PC-3 (cell line): ENCODE measurements at regions not wholly inside any gene's neighbourhood (a gene's known extent, or its start where the extent isn't known, plus 50 kb on each side); places are given as distances from the start of the nearest gene placed in this dataset.

Source experiments
- ATAC-seq: fragments of 200-7000 bp; cut with Tn5 transposase; 2 replicates; pipeline ENCODE4 v1.9.1; 2020; ENCODE audit warnings: mild to moderate bottlenecking, moderate library complexity
- BruUV-seq: library from RNA; stranded (reverse); fragments of 400-500 nt; replicated peaks from 2 replicates; lab custom pipeline; 2021; lab: Mats Ljungman, UMichigan
- CTCF ChIA-PET: fragments of 300-600 bp; sonication (Branson Sonifier 250); formaldehyde crosslinking; loops from one replicate; lab custom pipeline; 2022; ENCODE audit warnings: antibody characterized with exemption; lab: Charles Lee
- POLR2A ChIA-PET: fragments of 300-600 bp; sonication (Branson Sonifier 250); formaldehyde crosslinking; loops from one replicate; lab custom pipeline; 2022; ENCODE audit warnings: antibody characterized with exemption; ENCODE audit not compliant: unreplicated experiment; lab: Charles Lee
- DNase-seq: peaks from one replicate; pipeline ENCODE4 v3.0.0-alpha.2; 2015
- H2AFZ ChIP-seq: fragments of 300-600 bp; sonication (generic); 2 replicates; pipeline ENCODE4 v1.6.0; 2016; ENCODE audit warnings: antibody characterized with exemption, low read length
- H3F3A ChIP-seq: fragments of 300-600 bp; sonication (generic); one replicate; pipeline ENCODE4 v1.6.0; 2017; ENCODE audit warnings: antibody characterized with exemption, low read length, control low read depth, mild to moderate bottlenecking; ENCODE audit not compliant: unreplicated experiment
- H3K27ac ChIP-seq: fragments of 300-600 bp; sonication (generic); 2 replicates; pipeline ENCODE4 v1.5.1; 2016; ENCODE audit warnings: mild to moderate bottlenecking, low read length
- H3K27me3 ChIP-seq: fragments of 300-600 bp; sonication (generic); 2 replicates; pipeline ENCODE4 v1.6.1; 2016; ENCODE audit warnings: low read length, mixed read lengths
- H3K36me3 ChIP-seq: fragments of 300-600 bp; sonication (generic); 2 replicates; pipeline ENCODE4 v1.6.1; 2016; ENCODE audit warnings: low read depth, mixed run types, low read length, mixed read lengths
- H3K4me1 ChIP-seq: fragments of 300-600 bp; sonication (generic); 2 replicates; pipeline ENCODE4 v1.5.1; 2016; ENCODE audit warnings: low read length; ENCODE audit not compliant: insufficient read depth
- H3K4me2 ChIP-seq: fragments of 300-600 bp; sonication (generic); 2 replicates; pipeline ENCODE4 v1.6.0; 2016; ENCODE audit warnings: low read length
- H3K4me3 ChIP-seq: fragments of 300-600 bp; sonication (generic); 2 replicates; pipeline ENCODE4 v1.5.1; 2016; ENCODE audit warnings: mild to moderate bottlenecking, low read length, mixed read lengths
- H3K79me2 ChIP-seq: fragments of 300-600 bp; sonication (generic); 2 replicates; pipeline ENCODE4 v1.6.1; 2017; ENCODE audit warnings: low read length, mixed read lengths
- H3K9ac ChIP-seq: fragments of 300-600 bp; sonication (generic); 2 replicates; pipeline ENCODE4 v1.6.0; 2016; ENCODE audit warnings: mild to moderate bottlenecking, low read length
- H3K9me2 ChIP-seq: fragments of 300-600 bp; sonication (generic); replicated peaks from 2 replicates; pipeline ENCODE4 v1.6.1; 2016; ENCODE audit warnings: mixed run types, low read length, mixed read lengths
- H3K9me3 ChIP-seq: fragments of 300-600 bp; sonication (generic); 2 replicates; pipeline ENCODE4 v1.6.1; 2016; ENCODE audit warnings: low read length, mixed read lengths
- H4K20me1 ChIP-seq: fragments of 300-600 bp; sonication (generic); 2 replicates; pipeline ENCODE4 v1.6.1; 2016; ENCODE audit warnings: low read length, mixed read lengths
- EZH2 ChIP-seq: fragments of 300-600 bp; sonication (generic); IDR thresholded peaks from one replicate; pipeline ENCODE4 v1.6.1; 2017; ENCODE audit warnings: antibody characterized with exemption, mild to moderate bottlenecking, low read length; ENCODE audit not compliant: unreplicated experiment
- EZH2phosphoT487 ChIP-seq: fragments of 300-600 bp; sonication (generic); IDR thresholded peaks from 2 replicates; pipeline ENCODE4 v1.6.1; 2018; ENCODE audit warnings: mild to moderate bottlenecking, antibody characterized with exemption, low read length, borderline replicate concordance
- intact Hi-C: fragments of 100-400 bp; cut with micrococcal nuclease; formaldehyde crosslinking; loops from 2 replicates; pipeline ENCODE4 v1.9.0; 2023
- TF ChIP-seq, protein P1 (sequence below): fragments of 300-600 bp; sonication (generic); conservative IDR thresholded peaks from 2 replicates; pipeline ENCODE4 v1.5.1; 2017; ENCODE audit warnings: antibody characterized with exemption, low read depth, mild to moderate bottlenecking, low read length

DNA sequence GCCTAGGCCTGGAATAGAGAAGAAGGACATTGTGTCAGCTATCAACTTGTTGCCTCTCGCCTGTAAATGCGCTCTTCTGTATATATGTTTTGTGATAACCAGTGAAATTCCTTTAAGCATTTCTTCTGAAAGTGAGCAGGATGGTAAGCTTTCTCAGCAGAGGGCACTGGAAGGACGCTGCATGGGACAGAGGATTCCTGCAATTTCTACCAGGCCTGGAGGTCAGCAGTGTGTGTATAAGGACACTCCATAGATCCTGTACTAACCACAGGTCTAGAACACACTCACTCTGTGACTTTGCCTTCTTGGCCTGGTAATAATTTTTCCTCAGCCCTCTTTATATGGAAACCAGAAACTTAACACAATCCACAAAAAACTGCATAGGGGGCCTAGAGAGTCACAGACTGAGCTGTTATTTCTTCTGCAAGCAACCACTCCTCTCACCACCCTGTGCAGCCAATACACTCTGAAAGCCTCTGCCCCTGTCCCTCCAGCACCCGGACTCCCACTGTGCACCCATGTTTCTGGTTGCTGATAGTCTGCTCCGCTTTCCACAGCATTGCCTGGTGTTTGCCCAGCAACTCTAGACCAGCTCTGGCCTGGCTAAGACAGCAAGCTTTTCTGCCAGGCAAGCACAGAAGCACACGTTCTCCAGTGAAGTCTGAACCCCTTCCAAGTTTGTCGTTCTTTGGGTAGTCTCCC is 94.0 kb upstream of the RMST start:
- DNase-seq (no peak), ATAC-seq (no peak)
- Histone ChIP-seq H3K79me2 (no peaks in the 10 kb centered on the region), H3K4me2 (no peak overlapping the region), H3K9me3 (no peaks in the 10 kb centered on the region), H4K20me1 (no peaks in the 10 kb centered on the region), H3K9me2 (no peaks in the 10 kb centered on the region), H3K4me3 (no peak overlapping the region), H3K9ac (no peak overlapping the region), H3K36me3 (no peaks in the 10 kb centered on the region), H3K27me3 (peaks cover 10% of the 10 kb centered on the region), H2AFZ (no peak overlapping the region), H3K27ac (no peak overlapping the region), H3K4me1 (no peaks in the 10 kb centered on the region), H3F3A (no peaks in the 10 kb centered on the region)
- BruUV-seq = no TSS peak
- intact Hi-C loops = no loop called here
- TF ChIP-seq EZH2 = no peak
- TF ChIP-seq, protein P1, sequence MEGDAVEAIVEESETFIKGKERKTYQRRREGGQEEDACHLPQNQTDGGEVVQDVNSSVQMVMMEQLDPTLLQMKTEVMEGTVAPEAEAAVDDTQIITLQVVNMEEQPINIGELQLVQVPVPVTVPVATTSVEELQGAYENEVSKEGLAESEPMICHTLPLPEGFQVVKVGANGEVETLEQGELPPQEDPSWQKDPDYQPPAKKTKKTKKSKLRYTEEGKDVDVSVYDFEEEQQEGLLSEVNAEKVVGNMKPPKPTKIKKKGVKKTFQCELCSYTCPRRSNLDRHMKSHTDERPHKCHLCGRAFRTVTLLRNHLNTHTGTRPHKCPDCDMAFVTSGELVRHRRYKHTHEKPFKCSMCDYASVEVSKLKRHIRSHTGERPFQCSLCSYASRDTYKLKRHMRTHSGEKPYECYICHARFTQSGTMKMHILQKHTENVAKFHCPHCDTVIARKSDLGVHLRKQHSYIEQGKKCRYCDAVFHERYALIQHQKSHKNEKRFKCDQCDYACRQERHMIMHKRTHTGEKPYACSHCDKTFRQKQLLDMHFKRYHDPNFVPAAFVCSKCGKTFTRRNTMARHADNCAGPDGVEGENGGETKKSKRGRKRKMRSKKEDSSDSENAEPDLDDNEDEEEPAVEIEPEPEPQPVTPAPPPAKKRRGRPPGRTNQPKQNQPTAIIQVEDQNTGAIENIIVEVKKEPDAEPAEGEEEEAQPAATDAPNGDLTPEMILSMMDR = no peak
- TF ChIP-seq EZH2phosphoT487 = no peak
- CTCF ChIA-PET = no interaction called here
- POLR2A ChIA-PET = no interaction called here

DNA sequence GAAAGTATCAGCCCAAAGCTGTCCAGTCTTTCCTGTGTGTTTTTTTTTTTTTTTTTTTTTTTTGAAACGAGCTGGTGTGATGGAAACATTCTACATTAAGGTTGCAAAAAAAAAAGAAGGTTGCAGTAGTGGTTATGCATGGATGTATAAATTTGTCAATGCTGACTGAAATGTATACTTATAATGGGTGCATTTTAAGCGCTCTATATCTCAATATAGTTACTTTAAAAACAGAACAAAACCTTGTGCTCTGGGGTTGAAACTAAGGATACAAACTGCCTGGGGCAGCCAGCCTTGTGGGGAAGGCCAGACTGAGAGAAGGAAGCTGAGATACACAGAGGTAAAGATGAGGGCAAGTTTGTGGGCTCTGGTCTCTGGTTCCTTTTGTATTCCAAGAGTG is 87.3 kb upstream of the RMST start:
- Histone ChIP-seq H3K4me2 (no peak overlapping the region), H3K9me2 (no peaks in the 10 kb centered on the region), H3K36me3 (no peaks in the 10 kb centered on the region), H4K20me1 (no peaks in the 10 kb centered on the region), H3K9ac (no peak overlapping the region), H3K79me2 (no peaks in the 10 kb centered on the region), H3K4me1 (no peaks in the 10 kb centered on the region), H3K27ac (no peak overlapping the region), H2AFZ (no peak overlapping the region), H3K27me3 (peaks cover 10% of the 10 kb centered on the region), H3K4me3 (no peak overlapping the region), H3K9me3 (no peaks in the 10 kb centered on the region), H3F3A (no peaks in the 10 kb centered on the region)
- CTCF ChIA-PET = no interaction called here
- DNase-seq = no peak
- TF ChIP-seq, protein P1 = no peak
- no peak for TF ChIP-seq EZH2phosphoT487
- no peak for ATAC-seq
- BruUV-seq = no TSS peak
- POLR2A ChIA-PET = no interaction called here
- intact Hi-C loops = no loop called here

DNA sequence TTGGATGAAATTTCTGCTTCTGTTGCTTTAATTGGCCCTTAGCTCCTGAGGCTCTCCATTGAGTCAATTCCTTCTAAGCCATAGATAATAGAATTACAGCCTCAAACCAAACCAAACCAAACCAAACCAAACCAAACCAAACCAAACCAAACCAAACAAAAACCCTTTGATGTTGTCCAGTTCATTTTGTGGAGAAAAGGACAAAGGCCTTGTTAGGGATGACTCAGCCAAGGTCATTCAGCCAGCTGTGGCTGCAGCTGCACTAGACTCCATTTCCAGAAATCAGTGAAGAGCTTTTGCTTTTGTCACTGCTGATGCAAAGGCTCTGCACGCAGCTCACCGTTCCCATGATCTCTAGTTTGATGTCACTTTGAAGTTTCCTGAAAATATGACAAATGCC is 82.2 kb upstream of the RMST start:
- no TSS peak for BruUV-seq
- Histone ChIP-seq H3K9me3 (no peaks in the 10 kb centered on the region), H3F3A (no peaks in the 10 kb centered on the region), H4K20me1 (no peaks in the 10 kb centered on the region), H2AFZ (no peak overlapping the region), H3K36me3 (no peaks in the 10 kb centered on the region), H3K27me3 (no peaks in the 10 kb centered on the region), H3K4me1 (no peaks in the 10 kb centered on the region), H3K4me2 (no peak overlapping the region), H3K79me2 (no peaks in the 10 kb centered on the region), H3K9ac (no peak overlapping the region), H3K27ac (no peak overlapping the region), H3K9me2 (no peaks in the 10 kb centered on the region), H3K4me3 (no peak overlapping the region)
- intact Hi-C loops = no loop called here
- DNase-seq = no peak
- no peak for ATAC-seq
- POLR2A ChIA-PET = no interaction called here
- CTCF ChIA-PET = no interaction called here
- no peak for TF ChIP-seq EZH2phosphoT487
- TF ChIP-seq EZH2 = no peak
